PC-9 (cell line): ENCODE measurements at regions not wholly inside any gene's neighbourhood (a gene's known extent, or its start where the extent isn't known, plus 50 kb on each side); places are given as distances from the start of the nearest gene placed in this dataset.

Experiments
- BruUV-seq: library from RNA; stranded (reverse); fragments of 400-500 nt; replicated peaks from 2 replicates; lab custom pipeline; 2021; lab: Mats Ljungman, UMichigan
- CTCF ChIA-PET: fragments of 300-600 bp; sonication (Branson Sonifier 250); formaldehyde crosslinking; loops from one replicate; lab custom pipeline; 2022; ENCODE audit warnings: antibody characterized with exemption; lab: Charles Lee
- POLR2A ChIA-PET: fragments of 300-600 bp; sonication (Branson Sonifier 250); formaldehyde crosslinking; loops from one replicate; lab custom pipeline; 2022; ENCODE audit warnings: antibody characterized with exemption; ENCODE audit not compliant: unreplicated experiment; lab: Charles Lee
- DNase-seq, 2 experiments: peaks; one replicate each; pipeline versions ENCODE4 v3.0.0 to v3.0.0-alpha.2; 2015 to 2022; ENCODE audit warnings: mixed read lengths in 1 of 2
- H2AFZ ChIP-seq: fragments of 200-600 bp; sonication (generic); 2 replicates; pipeline ENCODE4 v1.8.1; 2017; ENCODE audit warnings: antibody characterized with exemption
- H3F3A ChIP-seq: fragments of 200-600 bp; sonication (generic); 2 replicates; pipeline ENCODE4 v1.8.1; 2017; ENCODE audit warnings: antibody characterized with exemption, mild to moderate bottlenecking, low read depth; ENCODE audit not compliant: insufficient read depth
- H3K27ac ChIP-seq: fragments of 200-600 bp; sonication (generic); 2 replicates; pipeline ENCODE4 v1.6.1; 2016; ENCODE audit warnings: mixed run types
- H3K27me3 ChIP-seq: fragments of 200-600 bp; sonication (generic); 2 replicates; pipeline ENCODE4 v1.6.1; 2016; ENCODE audit warnings: low read depth, mixed run types; ENCODE audit not compliant: insufficient read depth
- H3K36me3 ChIP-seq: fragments of 200-600 bp; sonication (generic); 2 replicates; pipeline ENCODE4 v1.6.1; 2016; ENCODE audit warnings: low read depth, mixed run types
- H3K4me1 ChIP-seq: fragments of 200-600 bp; sonication (generic); replicated peaks from 2 replicates; pipeline ENCODE4 v1.6.1; 2016; ENCODE audit warnings: mixed run types; ENCODE audit not compliant: insufficient read depth
- H3K4me2 ChIP-seq: fragments of 200-600 bp; sonication (generic); 2 replicates; pipeline ENCODE4 v1.6.1; 2017; ENCODE audit warnings: mixed run types
- H3K4me3 ChIP-seq: fragments of 200-600 bp; sonication (generic); 2 replicates; pipeline ENCODE4 v1.6.1; 2016; ENCODE audit warnings: mixed run types
- H3K79me2 ChIP-seq: fragments of 200-600 bp; sonication (generic); 2 replicates; pipeline ENCODE4 v1.6.1; 2017; ENCODE audit warnings: low read depth, mixed run types
- H3K9me2 ChIP-seq: fragments of 200-600 bp; sonication (generic); 2 replicates; pipeline ENCODE4 v1.8.1; 2017; ENCODE audit warnings: mild to moderate bottlenecking; ENCODE audit not compliant: insufficient read depth
- H3K9me3 ChIP-seq: fragments of 200-600 bp; sonication (generic); 2 replicates; pipeline ENCODE4 v1.8.1; 2016; ENCODE audit warnings: low read depth; ENCODE audit not compliant: insufficient read depth
- H4K20me1 ChIP-seq: fragments of 200-600 bp; sonication (generic); 2 replicates; pipeline ENCODE4 v1.8.1; 2017; ENCODE audit not compliant: insufficient read depth
- EZH2 ChIP-seq: fragments of 200-600 bp; sonication (generic); IDR thresholded peaks from 2 replicates; pipeline ENCODE4 v1.8.0; 2017; ENCODE audit warnings: antibody characterized with exemption, low read depth
- intact Hi-C: fragments of 100-400 bp; cut with micrococcal nuclease; formaldehyde crosslinking; loops from one replicate; pipeline ENCODE4 v1.10.0; 2022; ENCODE audit not compliant: unreplicated experiment
- TF ChIP-seq, protein P1 (sequence below): fragments of 200-600 bp; sonication (generic); conservative IDR thresholded peaks from 2 replicates; pipeline ENCODE4 v1.6.1; 2017; ENCODE audit warnings: mixed run types, antibody characterized with exemption, mild to moderate bottlenecking, moderate library complexity

DNA sequence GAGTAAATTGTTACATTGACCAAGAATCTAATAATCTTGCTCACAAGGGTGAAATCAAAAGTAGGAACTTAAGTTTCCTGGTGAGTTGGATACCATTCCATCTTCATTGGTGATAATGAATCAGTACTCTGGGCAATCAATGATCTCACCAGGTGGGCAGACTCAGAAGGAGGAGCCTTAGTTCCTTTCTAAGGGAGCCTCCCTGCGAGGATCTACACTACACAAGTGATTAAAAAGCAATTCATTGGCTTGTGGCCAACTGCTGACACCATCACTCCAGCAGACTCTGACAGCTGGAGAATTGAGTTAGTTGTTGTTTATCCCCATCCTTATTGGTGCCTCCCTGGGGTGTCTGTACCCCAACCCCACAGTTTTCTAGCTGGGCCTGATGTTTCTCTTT is 84.1 kb upstream of the VANGL1 start:
- DNase-seq, result no peak
- H3K27ac ChIP-seq, result no peak overlapping the region
- no peak overlapping the region for H3K4me3 ChIP-seq
- ChIA-PET CTCF (no interaction called here), POLR2A (no interaction called here)
- no peaks in the 10 kb centered on the region for H4K20me1 ChIP-seq
- TF ChIP-seq, protein P1, sequence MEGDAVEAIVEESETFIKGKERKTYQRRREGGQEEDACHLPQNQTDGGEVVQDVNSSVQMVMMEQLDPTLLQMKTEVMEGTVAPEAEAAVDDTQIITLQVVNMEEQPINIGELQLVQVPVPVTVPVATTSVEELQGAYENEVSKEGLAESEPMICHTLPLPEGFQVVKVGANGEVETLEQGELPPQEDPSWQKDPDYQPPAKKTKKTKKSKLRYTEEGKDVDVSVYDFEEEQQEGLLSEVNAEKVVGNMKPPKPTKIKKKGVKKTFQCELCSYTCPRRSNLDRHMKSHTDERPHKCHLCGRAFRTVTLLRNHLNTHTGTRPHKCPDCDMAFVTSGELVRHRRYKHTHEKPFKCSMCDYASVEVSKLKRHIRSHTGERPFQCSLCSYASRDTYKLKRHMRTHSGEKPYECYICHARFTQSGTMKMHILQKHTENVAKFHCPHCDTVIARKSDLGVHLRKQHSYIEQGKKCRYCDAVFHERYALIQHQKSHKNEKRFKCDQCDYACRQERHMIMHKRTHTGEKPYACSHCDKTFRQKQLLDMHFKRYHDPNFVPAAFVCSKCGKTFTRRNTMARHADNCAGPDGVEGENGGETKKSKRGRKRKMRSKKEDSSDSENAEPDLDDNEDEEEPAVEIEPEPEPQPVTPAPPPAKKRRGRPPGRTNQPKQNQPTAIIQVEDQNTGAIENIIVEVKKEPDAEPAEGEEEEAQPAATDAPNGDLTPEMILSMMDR, result no peak
- TF ChIP-seq EZH2, result no peak
- H3K36me3 ChIP-seq, result no peaks in the 10 kb centered on the region
- H2AFZ ChIP-seq, result no peak overlapping the region
- H3F3A ChIP-seq, result no peaks in the 10 kb centered on the region
- no peak overlapping the region for H3K4me2 ChIP-seq
- H3K9me2 ChIP-seq, result no peaks in the 10 kb centered on the region; the same call in 1 of the 2 replicates
- no peaks in the 10 kb centered on the region for H3K79me2 ChIP-seq
- intact Hi-C loops, result loop anchor here (10.0 kb wide), 1 partner anchor 1007 kb away; no protein-coding TSS in a partner anchor
- no peaks in the 10 kb centered on the region for H3K9me3 ChIP-seq
- no peaks in the 10 kb centered on the region for H3K27me3 ChIP-seq
- H3K4me1 ChIP-seq, result no peaks in the 10 kb centered on the region
- BruUV-seq, result no TSS peak

DNA sequence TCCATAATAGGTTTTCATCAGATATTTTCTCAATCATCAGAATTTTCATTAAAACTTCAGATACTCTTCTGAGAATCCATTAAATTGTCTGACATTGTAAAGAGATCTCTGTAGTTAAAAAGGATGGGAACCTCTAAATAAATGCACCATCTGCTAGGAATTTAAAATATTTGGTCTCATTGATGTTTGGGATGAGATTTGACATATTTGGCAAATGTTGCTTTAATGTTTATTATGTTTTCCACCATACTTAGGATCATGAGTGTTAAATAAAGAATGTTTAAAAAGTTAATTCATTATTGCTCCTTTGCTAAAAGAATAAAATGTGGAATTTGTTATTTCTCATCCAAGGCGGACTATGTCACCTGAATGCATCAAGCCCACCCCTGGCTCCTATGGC is 85.5 kb upstream of the VANGL1 start:
- H3K27me3 ChIP-seq, result no peaks in the 10 kb centered on the region
- H3K9me3 ChIP-seq, result no peaks in the 10 kb centered on the region
- POLR2A ChIA-PET, result no interaction called here
- H3F3A ChIP-seq, result no peaks in the 10 kb centered on the region
- H3K4me3 ChIP-seq, result no peak overlapping the region
- TF ChIP-seq, protein P1, result no peak
- TF ChIP-seq EZH2, result no peak
- no peak overlapping the region for H3K27ac ChIP-seq
- H3K36me3 ChIP-seq, result no peaks in the 10 kb centered on the region
- no peak for DNase-seq
- H4K20me1 ChIP-seq, result no peaks in the 10 kb centered on the region
- BruUV-seq, result no TSS peak
- no peak overlapping the region for H2AFZ ChIP-seq
- no peaks in the 10 kb centered on the region for H3K4me1 ChIP-seq
- H3K9me2 ChIP-seq, result no peaks in the 10 kb centered on the region
- CTCF ChIA-PET, result no interaction called here
- no peak overlapping the region for H3K4me2 ChIP-seq
- intact Hi-C loops, result loop anchor here (10.0 kb wide), 1 partner anchor 1009 kb away; no protein-coding TSS in a partner anchor
- H3K79me2 ChIP-seq, result no peaks in the 10 kb centered on the region

DNA sequence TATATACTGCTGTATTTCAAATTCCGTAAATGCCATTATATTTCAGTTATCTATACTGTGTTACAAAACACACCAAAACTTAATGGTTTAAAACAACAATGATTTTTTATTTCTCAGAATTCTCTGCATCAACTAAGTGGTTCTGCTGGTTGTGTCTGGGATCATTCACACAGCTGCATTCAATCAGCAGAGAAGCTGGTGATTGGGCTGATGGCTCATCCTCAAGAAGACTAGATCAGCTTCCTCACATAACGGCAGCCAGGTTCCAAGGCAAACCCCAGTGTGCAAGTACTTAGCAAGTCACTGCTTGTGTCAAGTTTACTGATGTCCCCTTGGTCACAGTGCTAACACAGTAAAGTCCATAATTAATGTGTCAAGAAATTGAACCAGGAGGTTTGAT is 86.3 kb upstream of the VANGL1 start:
- no peaks in the 10 kb centered on the region for H3K79me2 ChIP-seq
- H2AFZ ChIP-seq, result no peak overlapping the region
- BruUV-seq, result no TSS peak
- no peak overlapping the region for H3K4me3 ChIP-seq
- ChIA-PET CTCF (no interaction called here), POLR2A (no interaction called here)
- no peaks in the 10 kb centered on the region for H3F3A ChIP-seq
- no peaks in the 10 kb centered on the region for H4K20me1 ChIP-seq
- H3K4me2 ChIP-seq, result no peak overlapping the region
- H3K36me3 ChIP-seq, result no peaks in the 10 kb centered on the region
- H3K4me1 ChIP-seq, result no peaks in the 10 kb centered on the region
- no peaks in the 10 kb centered on the region for H3K9me2 ChIP-seq
- intact Hi-C loops, result loop anchor here (10.0 kb wide), 1 partner anchor 1009 kb away; no protein-coding TSS in a partner anchor
- no peak overlapping the region for H3K27ac ChIP-seq
- TF ChIP-seq EZH2, result no peak
- TF ChIP-seq, protein P1, result no peak
- no peaks in the 10 kb centered on the region for H3K27me3 ChIP-seq
- no peak for DNase-seq
- no peaks in the 10 kb centered on the region for H3K9me3 ChIP-seq
